ENCODE measurements at regions not wholly inside any gene's neighbourhood (a gene's known extent, or its start where the extent isn't known, plus 50 kb on each side); places are given as distances from the start of the nearest gene placed in this dataset.

DNA sequence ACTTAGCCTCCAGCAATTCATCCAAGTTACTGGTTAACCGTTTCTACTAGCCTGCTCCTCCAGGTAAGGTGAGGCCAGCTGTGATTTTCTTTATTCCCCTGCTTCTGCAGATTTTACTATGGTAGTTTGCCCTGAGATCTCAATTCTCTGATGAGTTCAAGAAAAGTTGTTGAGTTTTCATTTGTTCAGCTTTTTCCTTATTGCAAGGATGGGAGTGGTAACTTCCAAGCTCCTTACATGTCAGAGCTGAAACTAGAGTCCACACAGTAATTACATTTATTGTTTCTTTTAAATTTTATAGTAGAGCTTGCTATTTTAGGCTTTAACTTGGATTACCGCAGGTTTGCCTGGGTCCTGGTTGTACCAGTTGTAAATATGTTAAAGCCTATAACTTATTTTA, 76.9 kb upstream of the ZRANB2 start:
- TF ChIP-seq, protein P1, sequence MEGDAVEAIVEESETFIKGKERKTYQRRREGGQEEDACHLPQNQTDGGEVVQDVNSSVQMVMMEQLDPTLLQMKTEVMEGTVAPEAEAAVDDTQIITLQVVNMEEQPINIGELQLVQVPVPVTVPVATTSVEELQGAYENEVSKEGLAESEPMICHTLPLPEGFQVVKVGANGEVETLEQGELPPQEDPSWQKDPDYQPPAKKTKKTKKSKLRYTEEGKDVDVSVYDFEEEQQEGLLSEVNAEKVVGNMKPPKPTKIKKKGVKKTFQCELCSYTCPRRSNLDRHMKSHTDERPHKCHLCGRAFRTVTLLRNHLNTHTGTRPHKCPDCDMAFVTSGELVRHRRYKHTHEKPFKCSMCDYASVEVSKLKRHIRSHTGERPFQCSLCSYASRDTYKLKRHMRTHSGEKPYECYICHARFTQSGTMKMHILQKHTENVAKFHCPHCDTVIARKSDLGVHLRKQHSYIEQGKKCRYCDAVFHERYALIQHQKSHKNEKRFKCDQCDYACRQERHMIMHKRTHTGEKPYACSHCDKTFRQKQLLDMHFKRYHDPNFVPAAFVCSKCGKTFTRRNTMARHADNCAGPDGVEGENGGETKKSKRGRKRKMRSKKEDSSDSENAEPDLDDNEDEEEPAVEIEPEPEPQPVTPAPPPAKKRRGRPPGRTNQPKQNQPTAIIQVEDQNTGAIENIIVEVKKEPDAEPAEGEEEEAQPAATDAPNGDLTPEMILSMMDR (IDR thresholded peaks at IDR 0.05; ENCODE audit: unreplicated experiment) = no peak
- Mint-ChIP-seq H3K27ac (no peak overlapping the region), H3K9me3 (ENCODE audit: low read depth) (no peaks in the 10 kb centered on the region), H3K4me1 (ENCODE audit: low read depth) (peaks cover 2% of the 10 kb centered on the region), H3K27me3 (no peaks in the 10 kb centered on the region), H3K4me3 (ENCODE audit: low read depth) (no peak overlapping the region), H3K36me3 (ENCODE audit: insufficient read depth) (no peaks in the 10 kb centered on the region)
- no peak for DNase-seq (ENCODE audit: low spot score, unreplicated experiment)

DNA sequence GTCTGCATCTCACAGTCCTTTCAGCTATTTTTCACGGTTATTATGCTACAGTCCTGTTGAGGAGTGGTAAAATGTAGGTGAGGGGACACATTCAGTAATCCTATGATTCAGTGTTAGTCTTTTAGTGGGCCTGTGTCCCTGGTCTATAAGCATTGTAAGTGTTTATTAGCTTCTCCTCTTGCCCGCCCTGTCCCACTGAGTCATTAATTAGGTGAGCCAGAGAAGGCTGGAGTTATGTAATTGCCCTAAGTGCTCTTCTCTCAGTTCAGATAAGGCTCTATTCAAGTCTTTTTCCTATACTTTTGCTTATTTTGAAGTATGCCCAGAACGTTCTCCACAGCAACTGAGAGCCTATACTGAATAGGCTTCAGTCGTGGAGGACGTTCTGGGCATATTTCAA, 76.3 kb upstream of the ZRANB2 start:
- peaks cover 2% of the 10 kb centered on the region for H3K4me1 Mint-ChIP-seq (ENCODE audit: low read depth)
- H3K36me3 Mint-ChIP-seq (ENCODE audit: insufficient read depth) = no peaks in the 10 kb centered on the region
- H3K9me3 Mint-ChIP-seq (ENCODE audit: low read depth) = no peaks in the 10 kb centered on the region
- no peaks in the 10 kb centered on the region for H3K27me3 Mint-ChIP-seq
- TF ChIP-seq, protein P1 (IDR thresholded peaks at IDR 0.05; ENCODE audit: unreplicated experiment) = no peak
- H3K4me3 Mint-ChIP-seq (ENCODE audit: low read depth) = no peak overlapping the region
- H3K27ac Mint-ChIP-seq = no peak overlapping the region
- DNase-seq (ENCODE audit: low spot score, unreplicated experiment) = no peak

DNA sequence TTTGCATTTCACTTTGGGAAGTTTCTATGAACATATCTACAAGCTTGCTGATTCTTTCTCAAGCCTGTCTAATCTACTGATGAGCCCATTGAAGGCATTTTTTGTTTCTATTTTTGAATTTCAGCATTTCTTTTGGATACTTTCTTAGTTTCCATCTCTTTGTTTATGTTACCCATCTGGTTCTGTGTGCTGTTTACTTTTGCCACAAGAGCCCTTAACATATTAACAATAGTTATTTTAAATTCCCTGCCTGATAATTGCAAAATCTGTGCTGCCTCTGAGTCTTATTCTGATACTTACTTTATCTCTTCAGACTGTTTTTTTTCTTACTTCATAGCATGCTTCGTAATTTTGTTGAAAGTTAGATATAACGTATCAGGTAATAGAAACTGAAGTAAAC, 75.8 kb upstream of the ZRANB2 start:
- no peak overlapping the region for H3K4me3 Mint-ChIP-seq (ENCODE audit: low read depth)
- H3K36me3 Mint-ChIP-seq (ENCODE audit: insufficient read depth) = no peaks in the 10 kb centered on the region
- no peaks in the 10 kb centered on the region for H3K9me3 Mint-ChIP-seq (ENCODE audit: low read depth)
- no peaks in the 10 kb centered on the region for H3K27me3 Mint-ChIP-seq
- TF ChIP-seq, protein P1 (IDR thresholded peaks at IDR 0.05; ENCODE audit: unreplicated experiment) = no peak
- no peak overlapping the region for H3K27ac Mint-ChIP-seq
- no peak for DNase-seq (ENCODE audit: low spot score, unreplicated experiment)
- H3K4me1 Mint-ChIP-seq (ENCODE audit: low read depth) = peaks cover 2% of the 10 kb centered on the region

DNA sequence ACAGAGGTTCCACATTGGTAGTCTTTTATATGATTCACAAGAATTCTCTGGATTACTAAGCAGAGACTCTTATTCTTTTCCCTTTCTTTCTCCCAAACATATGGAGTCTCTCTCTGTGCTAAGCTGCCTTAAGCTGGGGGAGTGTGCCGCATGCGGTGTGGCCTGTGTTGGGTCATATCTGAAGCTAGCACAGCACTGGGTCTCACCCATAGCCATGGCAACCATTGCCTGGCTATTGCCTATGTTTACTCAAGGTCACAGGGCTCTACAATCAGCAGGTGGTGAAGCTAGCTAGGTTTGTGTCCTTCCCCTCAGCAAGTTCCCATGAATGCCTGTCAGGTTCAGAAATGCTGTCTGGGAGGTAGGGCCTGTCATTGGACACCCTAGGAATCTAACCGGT, 73.6 kb upstream of the ZRANB2 start:
- H3K4me1 Mint-ChIP-seq (ENCODE audit: low read depth) = peaks cover 2% of the 10 kb centered on the region
- H3K4me3 Mint-ChIP-seq (ENCODE audit: low read depth) = no peak overlapping the region
- no peak for DNase-seq (ENCODE audit: low spot score, unreplicated experiment)
- no peaks in the 10 kb centered on the region for H3K27me3 Mint-ChIP-seq
- peaks cover 6% of the 10 kb centered on the region for H3K9me3 Mint-ChIP-seq (ENCODE audit: low read depth)
- TF ChIP-seq, protein P1 (IDR thresholded peaks at IDR 0.05; ENCODE audit: unreplicated experiment) = no peak
- H3K36me3 Mint-ChIP-seq (ENCODE audit: insufficient read depth) = no peaks in the 10 kb centered on the region
- no peak overlapping the region for H3K27ac Mint-ChIP-seq

DNA sequence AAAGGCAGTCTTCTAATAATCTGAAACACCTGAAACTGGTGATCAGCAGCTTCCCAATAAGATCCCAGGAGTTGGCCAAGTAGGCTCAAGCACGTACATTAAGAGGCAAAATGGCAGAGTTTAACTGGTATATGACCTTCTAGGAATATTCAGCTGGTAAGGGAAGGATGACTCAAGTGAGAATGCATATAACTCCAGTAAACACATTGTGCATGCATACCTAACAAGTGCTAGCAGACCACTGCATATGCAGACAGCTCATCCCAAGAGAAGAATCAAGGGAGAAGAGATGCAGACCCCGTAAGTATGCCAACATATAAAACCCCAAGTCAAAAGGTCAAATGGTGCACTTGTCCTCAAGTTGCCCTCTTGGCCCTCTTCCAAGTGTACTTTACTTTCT, 73.0 kb upstream of the ZRANB2 start:
- Mint-ChIP-seq H3K27ac (no peak overlapping the region), H3K4me1 (ENCODE audit: low read depth) (peaks cover 2% of the 10 kb centered on the region), H3K36me3 (ENCODE audit: insufficient read depth) (no peaks in the 10 kb centered on the region), H3K9me3 (ENCODE audit: low read depth) (peaks cover 6% of the 10 kb centered on the region), H3K27me3 (no peaks in the 10 kb centered on the region), H3K4me3 (ENCODE audit: low read depth) (no peak overlapping the region)
- DNase-seq (ENCODE audit: low spot score, unreplicated experiment) = no peak
- TF ChIP-seq, protein P1 (IDR thresholded peaks at IDR 0.05; ENCODE audit: unreplicated experiment) = no peak

Measured in progenitor cell of endocrine pancreas (in vitro differentiated cells).